Gastroesophageal sphincter (tissue), 4 donors: ENCODE measurements at regions not wholly inside any gene's neighbourhood (a gene's known extent, or its start where the extent isn't known, plus 50 kb on each side); places are given as distances from the start of the nearest gene placed in this dataset.

Source experiments
- ATAC-seq: fragments of 150-250 bp; one replicate; pipeline ENCODE4 v1.9.1; 2016; ENCODE audit warnings: mild to moderate bottlenecking, moderate library complexity
- H3K27ac ChIP-seq, 4 donors: fragments of 200-600 bp; sonication (generic) in 3 of 4; 1 replicate in 3 of 4; 2 replicates in 1 of 4; pipeline ENCODE4 v1.5.1; 2016 to 2019
- H3K27me3 ChIP-seq: fragments of 200-600 bp; sonication (generic); one replicate; pipeline ENCODE4 v1.5.1; 2019
- H3K36me3 ChIP-seq, 2 donors: fragments of 200-600 bp; sonication (generic); one replicate each; pipeline ENCODE4 v1.5.1; 2019; ENCODE audit warnings: control low read depth in 1 of 2
- H3K4me1 ChIP-seq, 3 donors: fragments of 200-600 bp; sonication (generic); 1 replicate in 2 of 3; 2 replicates in 1 of 3; pipeline ENCODE4 v1.5.1; 2016 to 2019; ENCODE audit warnings: control low read depth in 2 of 3
- H3K4me3 ChIP-seq, 2 donors: fragments of 200-600 bp; sonication (generic); one replicate each; pipeline ENCODE4 v1.5.1; 2019; ENCODE audit warnings: mild to moderate bottlenecking in 1 of 2, moderate library complexity in 1 of 2
- H3K9me3 ChIP-seq, 3 donors: fragments of 200-600 bp; sonication (generic); one replicate each; pipeline ENCODE4 v1.5.1; 2017 to 2019; ENCODE audit warnings: control low read depth in 2 of 3
- CTCF ChIP-seq, 4 experiments: fragments of 200-600 bp in 2 of 4; fragments of 450-650 bp in 2 of 4; sonication (generic) in 1 of 4; IDR thresholded peaks; one replicate each; pipeline ENCODE4 v1.5.1; 2017 to 2019; ENCODE audit warnings: antibody characterized with exemption in 4 of 4, mild to moderate bottlenecking in 2 of 4, moderate library complexity in 2 of 4
- EP300 ChIP-seq: sonication (generic); formaldehyde crosslinking; IDR thresholded peaks from one replicate; pipeline ENCODE4 v1.6.1; 2017; ENCODE audit warnings: antibody characterized with exemption, mild to moderate bottlenecking
- POLR2A ChIP-seq, 2 donors: fragments of 450-650 bp; IDR thresholded peaks; one replicate each; pipeline ENCODE4 v1.6.1; 2017; ENCODE audit warnings: antibody characterized with exemption in 2 of 2, mild to moderate bottlenecking in 2 of 2, moderate library complexity in 1 of 2
- POLR2AphosphoS5 ChIP-seq: sonication (generic); formaldehyde crosslinking; IDR thresholded peaks from one replicate; pipeline ENCODE4 v1.6.1; 2017; ENCODE audit warnings: antibody characterized with exemption
- WGBS, 2 donors: methylation state at CpG; one replicate each; pipeline ENCODE4 v1.1.5; 2018; ENCODE audit warnings: low coverage in 1 of 2; 5-methylcytosine and 5-hydroxymethylcytosine counted together

GRCh38 chr13:38053896-38054295 lies 184.3 kb upstream of the TRPC4 start:
- WGBS, 2 donors = 69 to 78% methylated on average over 3 of the region's 3 CpGs
- Histone ChIP-seq H3K27me3 (no peaks in the 10 kb centered on the region), H3K9me3 (no peaks in the 10 kb centered on the region), H3K4me1 (no peaks in the 10 kb centered on the region), H3K36me3 (no peaks in the 10 kb centered on the region), H3K4me3 (no peak overlapping the region), H3K27ac (no peak overlapping the region)
- ATAC-seq = no peak
- TF ChIP-seq EP300 (no peak), POLR2AphosphoS5 (no peak), CTCF (IDR thresholded peaks at IDR 0.05) (no peak), POLR2A (IDR thresholded peaks at IDR 0.05) (no peak)

GRCh38 chr13:38046049-38046376 lies 176.4 kb upstream of the TRPC4 start:
- no peaks in the 10 kb centered on the region for H3K4me1 ChIP-seq
- no peak overlapping the region for H3K27ac ChIP-seq
- H3K9me3 ChIP-seq = peaks cover 0 to 9% (median 0%) of the 10 kb centered on the region in 3 donors
- no CpG with 5 or more reads among the region's 1 CpG for WGBS, 2 donors
- no peak for TF ChIP-seq CTCF (IDR thresholded peaks at IDR 0.05)
- TF ChIP-seq POLR2AphosphoS5 = no peak
- no peak for TF ChIP-seq EP300
- no peak for TF ChIP-seq POLR2A (IDR thresholded peaks at IDR 0.05)
- no peak for ATAC-seq
- no peaks in the 10 kb centered on the region for H3K27me3 ChIP-seq
- peaks cover 0 to 3% of the 10 kb centered on the region in 2 donors for H3K36me3 ChIP-seq
- H3K4me3 ChIP-seq = no peak overlapping the region

- Histone ChIP-seq H3K4me3 (no peak overlapping the region), H3K4me1 (no peaks in the 10 kb centered on the region), H3K36me3 (peaks cover 0 to 3% of the 10 kb centered on the region in 2 donors), H3K27me3 (no peaks in the 10 kb centered on the region), H3K27ac (no peak overlapping the region), H3K9me3 (peaks cover 0 to 9% (median 0%) of the 10 kb centered on the region in 3 donors)
- WGBS, 2 donors = 16% methylated on average over 2 of the region's 8 CpGs; no CpG with 5 or more reads in 1 of the 2 donors
- TF ChIP-seq POLR2A (IDR thresholded peaks at IDR 0.05) (no peak), CTCF (IDR thresholded peaks at IDR 0.05) (no peak), EP300 (no peak), POLR2AphosphoS5 (no peak)
- no peak for ATAC-seq
Observed at GRCh38 chr13:38045278-38046048, 175.9 kb upstream of the TRPC4 start.

GRCh38 chr13:38044067-38044466 lies 174.5 kb upstream of the TRPC4 start:
- no peaks in the 10 kb centered on the region for H3K27me3 ChIP-seq
- peaks cover 0 to 15% (median 0%) of the 10 kb centered on the region in 3 donors for H3K9me3 ChIP-seq
- WGBS, 2 donors = 96 to 100% methylated on average over 1 to 2 of the region's 4 CpGs
- H3K36me3 ChIP-seq = peaks cover 0 to 3% of the 10 kb centered on the region in 2 donors
- no peak for ATAC-seq
- no peak overlapping the region for H3K27ac ChIP-seq
- TF ChIP-seq POLR2AphosphoS5 (no peak), CTCF (IDR thresholded peaks at IDR 0.05) (no peak), EP300 (no peak), POLR2A (IDR thresholded peaks at IDR 0.05) (no peak)
- no peak overlapping the region for H3K4me3 ChIP-seq
- no peaks in the 10 kb centered on the region for H3K4me1 ChIP-seq

GRCh38 chr13:38042771-38043170 lies 173.2 kb upstream of the TRPC4 start:
- Histone ChIP-seq H3K4me1 (no peaks in the 10 kb centered on the region), H3K4me3 (no peak overlapping the region), H3K27me3 (no peaks in the 10 kb centered on the region), H3K36me3 (peaks cover 0 to 3% of the 10 kb centered on the region in 2 donors), H3K9me3 (peaks cover 0 to 18% (median 0%) of the 10 kb centered on the region in 3 donors), H3K27ac (no peak overlapping the region)
- ATAC-seq = no peak
- WGBS, 2 donors = 33 to 80% methylated on average over 1 to 2 of the region's 2 CpGs
- no peak for TF ChIP-seq POLR2A (IDR thresholded peaks at IDR 0.05)
- no peak for TF ChIP-seq POLR2AphosphoS5
